ENCODE measurements at regions not wholly inside any gene's neighbourhood (a gene's known extent, or its start where the extent isn't known, plus 50 kb on each side); places are given as distances from the start of the nearest gene placed in this dataset.

DNA sequence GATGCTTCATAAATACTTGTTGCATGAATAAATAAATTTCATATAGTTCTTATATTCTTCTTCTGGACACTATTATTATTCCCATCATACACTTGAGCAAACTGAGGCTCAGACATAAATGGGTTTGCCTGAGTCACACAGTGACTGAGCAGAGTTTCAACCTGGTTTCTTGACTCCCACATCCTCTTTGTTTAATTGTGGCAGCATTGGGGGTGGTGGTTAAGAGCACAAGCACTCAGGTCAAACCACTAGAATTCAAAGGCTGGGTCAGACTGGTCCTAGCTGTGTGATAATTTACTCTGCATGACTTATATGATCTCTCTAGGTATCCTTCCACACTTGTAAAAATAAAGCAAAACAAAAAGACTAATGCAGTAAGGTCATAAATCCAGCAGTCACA lies 274.9 kb upstream of the SRRM4 start:
- no peak for DNase-seq

DNA sequence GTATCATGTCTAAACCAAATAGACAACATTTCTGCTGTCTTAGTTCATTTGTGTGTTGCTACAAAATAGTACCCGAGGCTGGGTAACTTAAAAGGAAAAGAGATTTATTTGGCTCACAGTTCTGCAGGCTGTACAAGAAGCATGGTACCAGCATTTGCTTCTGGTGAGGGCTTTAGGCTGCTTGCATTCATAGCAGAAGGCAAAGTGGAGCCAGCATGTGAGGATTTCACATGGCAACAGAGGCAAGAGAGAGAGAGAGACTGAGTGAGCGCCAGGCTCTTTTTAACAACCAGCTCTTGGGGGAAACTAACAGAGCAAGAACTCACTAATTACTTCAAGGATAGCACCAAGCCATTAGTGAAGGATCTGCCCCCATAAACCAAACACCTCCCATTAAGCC lies 271.4 kb upstream of the SRRM4 start:
- no peak for DNase-seq

DNA sequence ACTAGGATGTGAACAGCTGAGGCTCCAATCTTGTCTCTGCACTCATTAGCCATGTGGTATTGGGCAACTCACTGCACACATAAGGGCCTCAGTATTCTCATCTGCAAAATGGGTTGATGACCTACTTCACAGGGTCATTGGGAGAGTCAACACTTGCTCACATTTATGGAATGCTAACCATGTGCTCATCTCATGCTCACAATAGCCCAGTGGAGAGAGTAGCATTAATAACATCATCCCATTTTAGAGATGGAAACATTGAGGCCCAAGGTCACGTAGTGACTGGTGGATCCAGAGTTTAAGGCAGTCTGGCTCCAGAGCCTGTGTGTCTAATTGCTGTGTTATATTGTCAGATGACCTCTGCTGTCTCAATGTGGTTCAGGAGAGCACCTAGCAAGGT lies 270.2 kb upstream of the SRRM4 start:
- DNase-seq, result no peak

DNA sequence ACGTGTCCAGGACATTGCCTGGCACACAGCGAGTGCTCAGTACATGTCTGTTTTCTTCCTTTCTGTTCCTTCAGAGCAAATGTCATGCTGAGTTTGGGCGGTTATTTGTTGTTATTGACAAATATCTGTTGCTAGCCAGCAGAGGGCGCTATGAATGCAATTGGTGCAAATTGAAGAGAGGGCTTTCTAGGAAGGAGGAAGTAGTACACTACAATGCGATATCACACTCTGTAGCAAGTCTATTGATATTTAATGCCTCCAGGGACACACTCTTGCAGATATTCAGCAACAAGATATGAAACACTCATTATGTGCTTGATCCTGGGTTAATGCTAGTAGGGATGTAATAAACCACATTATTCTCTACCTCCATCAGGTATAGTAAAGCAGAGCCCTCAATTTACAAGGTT lies 267.3 kb upstream of the SRRM4 start:
- DNase-seq, result peak; percentile 31

DNA sequence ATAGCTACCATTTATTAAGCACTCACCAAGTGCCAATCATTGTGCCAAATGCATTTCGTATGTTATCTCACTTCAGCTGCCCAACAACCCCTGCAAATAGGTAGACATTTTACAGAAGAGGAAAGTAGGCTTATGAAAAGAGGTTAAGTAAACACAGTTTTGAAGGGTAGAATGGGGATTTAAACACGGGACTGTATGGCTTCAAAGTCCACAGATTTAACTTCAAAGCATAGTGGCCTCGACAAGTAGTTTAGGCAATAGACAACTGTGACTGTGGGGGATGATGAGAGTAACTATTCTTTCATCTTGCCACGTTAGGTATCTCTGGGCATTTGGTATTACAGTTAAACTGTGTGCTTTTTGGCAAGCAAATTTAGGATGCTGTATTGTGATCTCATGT lies 266.8 kb upstream of the SRRM4 start:
- no peak for DNase-seq

DNA sequence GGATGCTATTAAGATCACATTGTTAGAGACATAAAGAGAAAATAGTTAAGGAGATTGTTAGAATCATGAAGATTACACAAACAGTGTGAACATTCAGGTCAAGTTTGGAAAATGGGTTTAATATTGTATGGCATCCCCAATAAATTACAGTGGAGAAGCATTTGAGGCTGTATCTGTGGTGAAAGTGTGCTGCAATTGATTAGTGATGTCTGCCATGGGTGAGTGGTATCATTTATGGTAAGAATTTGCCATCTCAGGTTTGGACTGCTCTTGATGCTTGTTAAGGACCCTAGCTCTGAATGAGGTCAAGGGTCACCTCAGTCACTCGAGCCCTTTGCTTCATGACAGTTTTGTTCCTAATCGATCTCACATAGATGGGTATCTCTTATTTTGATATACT lies 265.7 kb upstream of the SRRM4 start:
- DNase-seq, result no peak

DNA sequence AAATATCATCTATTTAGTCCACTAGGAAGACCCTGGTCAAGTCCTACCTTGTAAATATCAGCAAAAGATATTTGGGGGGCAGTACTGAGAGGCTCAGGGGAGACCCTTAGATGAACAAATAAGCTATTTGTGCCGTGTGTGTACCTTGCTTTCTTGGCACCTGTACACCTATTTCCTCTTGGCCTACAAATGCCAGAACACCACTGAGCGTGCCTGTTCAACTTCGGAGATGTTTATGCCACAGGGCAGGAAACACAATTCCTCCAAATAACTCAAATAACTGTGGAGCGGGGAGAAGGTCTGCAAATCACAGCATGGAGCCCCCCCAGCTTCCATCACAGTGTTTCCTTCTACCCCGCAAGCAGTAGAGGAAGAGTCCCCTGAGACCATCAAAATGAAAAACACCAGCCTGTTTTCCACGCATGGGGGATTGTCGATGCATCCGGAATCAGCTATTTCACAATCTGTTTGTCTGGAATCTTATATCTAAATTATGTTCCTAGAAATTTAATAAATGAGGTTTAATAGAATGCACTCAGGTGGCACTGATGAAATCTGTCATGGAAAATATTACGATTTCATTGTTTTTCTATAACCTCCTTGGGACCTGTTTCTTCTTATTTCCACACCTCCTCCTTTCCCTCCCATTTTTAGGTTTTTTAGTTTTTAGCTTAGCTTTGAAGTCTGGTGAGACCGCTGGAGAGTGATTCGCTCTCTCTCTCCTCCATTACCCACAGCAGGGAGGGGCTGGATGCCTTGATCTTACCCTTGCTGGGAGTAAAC lies 254.0 kb upstream of the SRRM4 start:
- DNase-seq, result no peak

DNA sequence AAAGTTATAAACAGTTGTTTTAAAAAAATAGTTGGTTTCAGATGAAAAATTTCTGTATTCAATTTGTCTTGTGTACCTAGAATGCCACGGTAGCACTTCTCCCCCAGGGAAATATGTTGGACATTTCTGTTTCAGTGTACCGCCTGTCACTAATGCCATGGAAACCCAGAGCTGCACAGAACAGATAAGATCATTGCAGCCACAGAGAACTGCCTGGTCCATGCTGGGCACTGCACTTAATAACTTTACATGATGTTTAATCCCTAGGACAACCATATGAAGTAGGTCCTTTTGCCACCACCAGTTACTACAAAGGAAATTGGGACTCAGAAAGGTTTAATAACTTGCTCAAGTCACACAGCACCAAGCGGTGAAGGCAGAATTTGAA lies 253.4 kb upstream of the SRRM4 start:
- DNase-seq, result no peak

DNA sequence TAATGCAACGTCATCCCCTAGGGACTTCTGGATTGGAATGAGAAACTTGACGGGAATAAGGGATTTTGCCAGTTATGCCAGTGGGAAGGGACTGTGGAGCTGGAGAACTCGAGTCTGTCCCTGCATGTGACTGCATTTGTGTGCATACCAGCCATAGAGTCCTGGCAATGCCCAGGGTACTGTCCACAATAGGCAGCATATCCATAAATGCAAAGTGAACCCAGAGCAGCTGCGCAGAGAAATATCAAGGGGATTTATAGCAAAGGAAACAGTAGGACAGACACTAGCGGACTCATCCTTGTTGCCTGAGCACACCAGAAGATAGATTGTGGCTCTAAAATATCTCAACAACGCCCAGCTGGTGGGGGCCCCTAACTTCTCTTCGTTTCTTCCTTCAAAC lies 247.1 kb upstream of the SRRM4 start:
- DNase-seq, result no peak

DNA sequence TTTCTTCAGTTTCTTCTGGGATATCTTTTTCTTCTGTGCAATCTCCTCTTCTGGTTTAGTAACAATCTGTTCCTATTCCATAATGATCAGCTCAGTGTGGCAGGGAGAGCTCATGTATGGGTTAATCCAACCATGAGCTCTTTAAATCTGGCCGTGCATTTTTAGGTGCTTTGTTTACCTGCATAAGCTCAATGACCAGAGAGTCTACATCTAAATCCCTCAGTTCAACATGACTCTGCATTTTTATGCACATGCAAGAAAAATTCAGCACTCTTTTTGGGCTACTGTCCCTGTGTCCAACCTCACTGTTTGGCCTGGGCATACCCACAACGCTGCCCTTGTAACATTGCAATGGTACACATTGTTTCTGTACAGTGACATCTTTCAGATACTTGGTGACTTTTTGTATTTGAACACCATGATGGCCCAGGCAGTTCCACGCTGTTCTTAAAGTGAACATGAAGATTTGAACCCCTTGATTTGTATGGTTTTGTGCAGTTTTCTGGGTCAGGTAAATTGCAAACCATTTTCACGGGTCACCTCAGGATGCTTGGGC lies 243.3 kb upstream of the SRRM4 start:
- no peak for DNase-seq

DNA sequence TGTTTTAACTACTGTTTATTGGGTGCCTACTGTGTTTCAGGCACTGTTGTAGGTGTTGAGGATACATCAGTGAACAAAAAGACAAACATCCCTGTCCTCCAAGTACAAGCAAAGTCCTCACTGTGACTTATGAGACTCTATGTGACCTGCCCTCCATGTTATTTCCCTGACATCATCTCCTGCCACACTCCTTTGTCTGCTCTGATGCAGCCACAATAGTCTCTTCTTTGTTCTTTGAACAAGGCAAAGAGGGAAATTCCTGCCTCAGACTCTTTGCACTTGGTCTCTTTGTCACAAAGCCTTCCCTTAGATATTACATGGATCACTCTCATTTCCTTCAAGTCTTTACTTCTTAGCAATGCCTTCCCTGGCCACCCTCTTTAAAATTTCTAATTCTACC lies 240.1 kb upstream of the SRRM4 start:
- DNase-seq, result no peak

DNA sequence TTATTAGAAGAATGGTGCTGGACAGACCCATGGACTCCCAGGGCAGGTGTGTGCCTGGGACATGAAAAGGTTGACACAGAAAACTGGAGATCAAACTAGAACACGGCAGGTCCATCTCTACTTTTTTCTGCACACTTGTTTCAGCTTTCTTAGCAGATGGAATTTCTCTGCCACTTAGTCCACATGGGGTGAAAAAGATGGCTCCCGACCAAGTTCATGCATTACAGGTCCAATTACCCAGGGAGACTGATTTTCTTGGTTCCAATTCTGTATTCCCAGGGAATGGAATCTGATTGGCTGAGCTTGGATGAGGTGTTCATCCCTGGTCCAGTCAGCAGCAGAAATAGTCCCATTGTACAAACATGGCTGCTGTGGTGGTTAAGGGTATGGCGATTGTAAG lies 238.9 kb upstream of the SRRM4 start:
- no peak for DNase-seq

DNA sequence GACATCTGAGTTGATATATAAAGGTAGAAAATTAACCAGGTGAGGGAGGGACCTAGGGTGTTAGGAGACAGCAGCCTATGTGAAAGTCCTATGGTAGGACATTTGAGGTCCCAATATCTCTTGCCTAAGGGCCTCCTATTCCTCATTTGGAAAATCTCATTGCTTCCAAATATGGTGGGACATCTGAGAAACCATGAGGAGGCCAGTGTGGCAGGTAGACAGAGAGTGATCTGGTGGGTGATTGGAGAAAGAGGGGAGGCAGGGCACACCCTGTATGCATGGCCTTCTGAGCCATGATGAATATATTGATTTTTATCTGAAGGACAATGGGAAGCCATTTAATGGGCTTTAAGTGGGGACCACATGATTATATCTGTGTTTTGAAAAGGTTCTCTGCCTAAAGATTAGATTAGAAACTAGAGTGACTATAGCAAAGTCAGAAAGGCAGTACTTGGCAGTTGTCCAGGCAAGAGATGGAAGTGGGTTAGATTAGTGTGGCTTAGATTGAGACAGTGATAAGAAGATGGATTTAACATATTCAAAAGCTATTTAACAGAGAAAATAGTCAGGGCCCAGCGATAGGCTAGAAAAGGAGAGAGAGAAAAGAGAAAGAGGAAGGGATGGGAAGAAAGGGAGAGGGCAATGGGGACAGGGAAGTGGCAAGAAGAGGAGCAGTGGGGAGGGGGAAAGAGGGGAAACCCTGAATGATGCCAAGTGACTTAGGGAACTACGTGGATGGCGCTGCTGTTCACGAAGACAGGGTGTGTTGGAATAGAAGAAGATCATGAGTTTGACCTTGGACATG lies 237.2 kb upstream of the SRRM4 start:
- DNase-seq, result no peak

DNA sequence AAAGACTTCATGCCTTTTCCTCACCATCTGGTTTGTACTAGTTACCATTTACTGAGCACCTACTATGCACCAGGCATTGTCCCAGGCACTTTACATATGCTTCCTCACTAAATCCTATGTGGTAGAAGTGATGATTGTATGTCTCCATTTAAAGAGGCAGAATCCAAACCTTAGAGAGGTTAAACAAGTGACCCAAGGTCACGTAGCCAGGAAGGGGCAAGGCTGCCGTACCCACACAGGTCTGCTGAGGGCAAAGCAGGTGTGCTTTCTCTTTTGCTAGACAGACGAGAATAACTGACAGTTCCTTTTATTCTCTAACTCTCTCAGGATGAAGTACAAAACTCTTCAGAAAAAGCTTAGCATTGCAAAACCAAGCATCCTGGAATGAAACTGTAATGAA lies 235.2 kb upstream of the SRRM4 start:
- DNase-seq, result no peak

DNA sequence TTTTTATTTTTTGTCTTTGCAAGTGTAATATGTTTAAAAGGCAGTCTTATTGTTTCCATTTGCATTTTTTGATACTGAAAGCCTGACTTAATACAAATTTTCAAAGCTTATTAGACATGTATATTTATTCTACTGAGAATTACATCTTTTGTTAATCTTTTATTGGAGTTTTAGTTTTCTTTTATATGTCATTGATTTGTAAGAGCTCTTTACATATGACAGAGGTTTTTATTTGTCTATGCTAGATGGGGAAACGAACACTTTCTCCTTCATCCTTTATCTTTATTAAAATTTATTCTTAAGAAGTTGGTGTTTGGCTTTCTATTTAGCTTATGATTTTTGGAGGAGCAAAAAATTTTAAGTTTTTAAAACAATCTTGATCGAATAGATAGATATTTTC lies 234.4 kb upstream of the SRRM4 start:
- no peak for DNase-seq

DNA sequence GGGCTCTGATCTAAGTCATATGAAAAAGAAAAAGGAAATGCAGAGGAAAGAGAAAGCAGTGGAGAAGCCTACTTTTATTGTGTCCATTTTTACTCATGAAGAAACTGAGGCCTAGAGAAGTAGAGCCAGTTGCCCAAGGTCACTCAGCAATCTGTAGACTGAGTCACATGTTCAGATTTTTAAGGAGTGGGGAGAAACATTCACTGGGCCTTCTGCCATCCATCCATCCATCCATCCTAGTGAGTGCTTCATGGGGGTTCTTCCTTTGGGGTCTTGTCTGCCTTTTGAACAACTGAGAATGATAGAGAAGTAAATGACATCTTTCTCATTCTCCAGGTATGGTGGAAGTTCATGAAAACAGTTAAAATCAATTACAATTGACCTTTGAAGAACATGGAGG lies 233.6 kb upstream of the SRRM4 start:
- DNase-seq, result no peak

DNA sequence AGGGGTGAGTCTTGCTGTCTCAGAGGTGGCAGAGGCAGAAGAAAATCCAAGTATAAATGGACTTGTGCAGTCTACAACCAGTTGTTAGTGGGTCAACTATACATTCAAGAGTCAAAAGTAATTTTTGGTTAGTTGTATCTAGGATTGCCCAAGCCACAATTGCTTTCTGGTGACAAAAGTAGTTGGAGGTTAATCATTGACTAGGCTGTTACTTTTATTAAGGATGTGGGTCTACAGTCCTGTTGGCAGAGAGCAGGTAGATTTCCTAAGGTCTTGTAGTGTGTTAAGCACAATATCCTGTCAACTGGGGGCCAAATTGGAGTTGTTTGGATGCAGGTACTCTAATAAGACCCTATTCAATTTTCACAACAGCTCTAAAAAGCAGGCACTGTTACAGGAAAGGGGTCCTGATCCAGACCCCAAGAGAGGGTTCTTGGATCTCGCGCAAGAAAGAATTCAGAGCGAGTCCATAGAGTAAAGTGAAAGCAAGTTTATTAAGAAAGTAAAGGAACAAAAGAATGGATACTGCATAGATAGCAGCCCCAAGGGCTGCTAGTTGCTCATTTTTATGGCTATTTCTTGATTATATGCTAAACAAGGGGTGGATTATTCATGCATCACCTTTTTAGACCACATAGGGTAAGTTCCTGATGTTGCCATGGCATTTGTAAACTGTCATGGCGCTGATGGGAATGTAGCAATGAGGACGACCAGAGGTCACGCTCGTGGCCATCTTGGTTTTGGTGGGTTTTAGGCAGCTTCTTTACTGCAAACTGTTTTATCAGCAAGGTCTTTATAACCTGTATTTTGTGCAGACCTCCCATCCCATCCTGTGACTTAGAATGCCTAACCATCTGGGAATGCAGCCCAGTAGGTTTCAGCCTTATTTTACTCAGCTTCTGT lies 232.6 kb upstream of the SRRM4 start:
- no peak for DNase-seq

DNA sequence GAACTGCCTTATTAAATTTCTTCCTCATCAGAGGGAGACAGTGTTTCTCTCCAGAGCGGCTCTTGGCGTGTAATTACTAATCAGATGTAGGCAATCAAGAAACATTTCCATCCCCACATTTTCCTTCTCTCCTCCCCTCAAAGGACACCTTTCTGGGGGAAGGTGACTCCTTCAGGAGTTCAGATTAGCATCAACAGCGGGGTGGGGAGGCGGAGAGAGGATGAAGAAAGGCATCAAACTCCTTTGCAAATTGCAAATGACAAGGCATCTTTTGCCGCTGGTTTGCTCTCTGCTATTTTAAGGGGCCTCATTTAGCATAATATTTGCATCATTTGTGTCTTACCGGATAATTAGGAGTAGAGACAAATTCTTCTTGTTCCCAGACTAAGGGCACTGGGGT lies 231.7 kb upstream of the SRRM4 start:
- DNase-seq, result no peak

DNA sequence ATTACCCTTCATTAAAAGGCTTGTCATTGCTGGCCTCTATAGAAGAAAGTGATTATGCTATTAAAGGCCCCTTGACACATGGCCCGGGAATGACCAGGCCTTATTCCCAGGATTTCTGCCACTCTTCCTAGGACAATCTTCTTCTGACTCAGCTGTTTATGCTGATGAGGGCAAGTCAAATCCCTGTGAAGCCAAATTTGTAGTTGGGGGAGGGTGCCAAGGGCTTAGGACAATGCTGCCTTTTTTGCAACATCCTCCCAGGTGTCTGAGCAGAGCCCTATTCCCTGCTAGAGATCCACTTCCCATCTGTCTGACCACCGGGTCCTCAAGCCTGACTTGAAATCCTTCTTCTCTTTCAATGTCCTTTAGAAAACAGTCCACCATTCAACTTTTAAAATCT lies 230.7 kb upstream of the SRRM4 start:
- no peak for DNase-seq

DNA sequence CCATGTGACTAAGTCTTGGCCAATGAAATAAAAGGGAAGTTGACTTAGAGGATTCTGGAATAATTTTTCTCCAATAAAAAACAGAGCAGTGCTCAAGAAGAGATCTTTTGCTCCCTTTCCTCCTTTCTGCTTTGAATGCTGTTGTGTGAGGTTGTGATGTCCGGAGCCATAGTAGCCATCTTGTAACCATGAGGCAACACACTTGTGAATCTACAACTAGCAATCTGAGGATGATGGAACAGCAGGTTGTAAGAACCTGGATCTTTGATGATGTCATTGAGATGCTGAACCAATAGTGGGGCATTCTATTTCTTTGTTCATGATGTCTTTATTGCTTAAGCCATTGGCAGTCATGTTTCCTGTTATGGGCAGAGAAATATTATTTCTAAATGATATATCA lies 230.0 kb upstream of the SRRM4 start:
- no peak for DNase-seq

DNA sequence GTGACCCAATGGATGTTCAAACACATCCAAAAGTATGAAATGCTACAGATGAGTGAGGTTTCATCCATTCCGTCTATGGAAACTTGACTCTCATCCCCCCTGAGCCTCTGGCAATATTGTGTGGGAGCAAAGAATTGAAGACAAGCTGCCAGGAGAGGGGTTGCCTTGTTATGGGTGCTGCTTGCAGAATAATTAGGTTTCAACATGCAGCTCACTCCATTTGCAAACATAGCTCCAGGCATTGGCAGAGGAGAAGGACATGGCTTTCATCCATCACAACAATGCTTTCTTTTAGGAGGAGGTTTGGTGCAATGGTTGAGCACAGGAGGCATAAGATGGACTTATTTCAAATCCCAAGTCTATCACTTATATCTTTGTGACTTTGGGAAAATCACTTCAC lies 220.7 kb upstream of the SRRM4 start:
- DNase-seq, result no peak

DNA sequence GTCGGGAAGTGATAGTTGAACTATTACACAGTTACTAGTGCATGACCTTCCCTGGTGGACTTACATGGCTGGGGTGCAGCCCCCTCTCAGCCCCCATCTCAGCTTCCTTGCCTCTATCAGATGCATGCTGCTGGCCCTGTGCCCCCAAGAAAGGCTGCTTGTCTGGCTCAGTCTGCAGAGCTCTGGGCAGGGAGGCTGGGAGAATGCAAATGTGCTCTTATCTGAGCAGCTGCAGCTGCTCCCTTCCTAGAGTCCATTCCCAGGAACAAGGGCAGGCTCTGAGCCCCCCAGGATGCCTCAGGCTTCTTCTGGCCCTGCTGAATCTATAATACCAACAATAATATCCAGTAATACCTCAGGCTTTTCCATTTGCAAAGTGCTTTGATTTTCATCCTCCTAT lies 218.1 kb upstream of the SRRM4 start:
- no peak for DNase-seq

Measured in DMS79 treated with DMSO at 0.1 percent for 48 hours (cell line).